Daoy (cell line): ENCODE measurements at regions not wholly inside any gene's neighbourhood (a gene's known extent, or its start where the extent isn't known, plus 50 kb on each side); places are given as distances from the start of the nearest gene placed in this dataset.

Experiments
- DNase-seq: peaks from one replicate; pipeline ENCODE4 v3.0.0-alpha.2; 2015; ENCODE audit warnings: low read depth

- no peak for DNase-seq
Observed at GRCh38 chr13:90156390-90156789, 1191.1 kb upstream of the MIR17HG start.

GRCh38 chr13:90168953-90169352, 1178.5 kb upstream of the MIR17HG start:
- DNase-seq = no peak

GRCh38 chr13:90170208-90170607, 1177.3 kb upstream of the MIR17HG start:
- no peak for DNase-seq

- no peak for DNase-seq
Observed at GRCh38 chr13:90171649-90172048, 1175.8 kb upstream of the MIR17HG start.

GRCh38 chr13:90177512-90177911, 1170.0 kb upstream of the MIR17HG start:
- DNase-seq = no peak

- DNase-seq = no peak
Observed at GRCh38 chr13:90184355-90184754, 1163.1 kb upstream of the MIR17HG start.

GRCh38 chr13:90185734-90186133, 1161.8 kb upstream of the MIR17HG start:
- DNase-seq = no peak

- no peak for DNase-seq
Observed at GRCh38 chr13:90187478-90188350, 1159.8 kb upstream of the MIR17HG start.

- DNase-seq = no peak
Observed at GRCh38 chr13:90188351-90188636, 1159.2 kb upstream of the MIR17HG start.

- no peak for DNase-seq
Observed at GRCh38 chr13:90197722-90198121, 1149.8 kb upstream of the MIR17HG start.

- no peak for DNase-seq
Observed at GRCh38 chr13:90201202-90201601, 1146.3 kb upstream of the MIR17HG start.

- DNase-seq = no peak
Observed at GRCh38 chr13:90201676-90202460, 1145.6 kb upstream of the MIR17HG start.

- no peak for DNase-seq
Observed at GRCh38 chr13:90205081-90205480, 1142.4 kb upstream of the MIR17HG start.

GRCh38 chr13:90205911-90206310, 1141.6 kb upstream of the MIR17HG start:
- DNase-seq = no peak

GRCh38 chr13:90217275-90217674, 1130.2 kb upstream of the MIR17HG start:
- DNase-seq = no peak

- no peak for DNase-seq
Observed at GRCh38 chr13:90222758-90223157, 1124.7 kb upstream of the MIR17HG start.

- no peak for DNase-seq
Observed at GRCh38 chr13:90230311-90230710, 1117.2 kb upstream of the MIR17HG start.

GRCh38 chr13:90232291-90232690, 1115.2 kb upstream of the MIR17HG start:
- no peak for DNase-seq

- no peak for DNase-seq
Observed at GRCh38 chr13:90233933-90234672, 1113.4 kb upstream of the MIR17HG start.

GRCh38 chr13:90237852-90238251, 1109.6 kb upstream of the MIR17HG start:
- no peak for DNase-seq

GRCh38 chr13:90238413-90238812, 1109.1 kb upstream of the MIR17HG start:
- no peak for DNase-seq

GRCh38 chr13:90239130-90239529, 1108.4 kb upstream of the MIR17HG start:
- DNase-seq = no peak

- no peak for DNase-seq
Observed at GRCh38 chr13:90246005-90246404, 1101.5 kb upstream of the MIR17HG start.
